ENCODE measurements at regions not wholly inside any gene's neighbourhood (a gene's known extent, or its start where the extent isn't known, plus 50 kb on each side); places are given as distances from the start of the nearest gene placed in this dataset.

GRCh38 chr2:47298771-47299170 is 70.3 kb upstream of the EPCAM start:
- TF ChIP-seq, protein P1, sequence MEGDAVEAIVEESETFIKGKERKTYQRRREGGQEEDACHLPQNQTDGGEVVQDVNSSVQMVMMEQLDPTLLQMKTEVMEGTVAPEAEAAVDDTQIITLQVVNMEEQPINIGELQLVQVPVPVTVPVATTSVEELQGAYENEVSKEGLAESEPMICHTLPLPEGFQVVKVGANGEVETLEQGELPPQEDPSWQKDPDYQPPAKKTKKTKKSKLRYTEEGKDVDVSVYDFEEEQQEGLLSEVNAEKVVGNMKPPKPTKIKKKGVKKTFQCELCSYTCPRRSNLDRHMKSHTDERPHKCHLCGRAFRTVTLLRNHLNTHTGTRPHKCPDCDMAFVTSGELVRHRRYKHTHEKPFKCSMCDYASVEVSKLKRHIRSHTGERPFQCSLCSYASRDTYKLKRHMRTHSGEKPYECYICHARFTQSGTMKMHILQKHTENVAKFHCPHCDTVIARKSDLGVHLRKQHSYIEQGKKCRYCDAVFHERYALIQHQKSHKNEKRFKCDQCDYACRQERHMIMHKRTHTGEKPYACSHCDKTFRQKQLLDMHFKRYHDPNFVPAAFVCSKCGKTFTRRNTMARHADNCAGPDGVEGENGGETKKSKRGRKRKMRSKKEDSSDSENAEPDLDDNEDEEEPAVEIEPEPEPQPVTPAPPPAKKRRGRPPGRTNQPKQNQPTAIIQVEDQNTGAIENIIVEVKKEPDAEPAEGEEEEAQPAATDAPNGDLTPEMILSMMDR (IDR thresholded peaks at IDR 0.05) = no peak
- TF ChIP-seq POLR2A (IDR thresholded peaks at IDR 0.05) = no peak
